HEK293T (cell line): ENCODE measurements at regions not wholly inside any gene's neighbourhood (a gene's known extent, or its start where the extent isn't known, plus 50 kb on each side); places are given as distances from the start of the nearest gene placed in this dataset.

Experiments
- FOXA1 ChIP-seq: fragments of 450-650 bp; IDR thresholded peaks from 2 replicates; pipeline ENCODE4 v1.6.1; 2016; ENCODE audit warnings: mild to moderate bottlenecking
- FOXK2 ChIP-seq: fragments of 450-650 bp; IDR thresholded peaks from 2 replicates; pipeline ENCODE4 v1.6.1; 2016; ENCODE audit warnings: mild to moderate bottlenecking
- TF ChIP-seq, protein P1 (sequence below): fragments of 450-650 bp; IDR thresholded peaks from 2 replicates; pipeline ENCODE4 v1.6.1; 2016

GRCh38 chr4:14169460-14169859 is 541.9 kb upstream of the BOD1L1 start:
- TF ChIP-seq, protein P1, sequence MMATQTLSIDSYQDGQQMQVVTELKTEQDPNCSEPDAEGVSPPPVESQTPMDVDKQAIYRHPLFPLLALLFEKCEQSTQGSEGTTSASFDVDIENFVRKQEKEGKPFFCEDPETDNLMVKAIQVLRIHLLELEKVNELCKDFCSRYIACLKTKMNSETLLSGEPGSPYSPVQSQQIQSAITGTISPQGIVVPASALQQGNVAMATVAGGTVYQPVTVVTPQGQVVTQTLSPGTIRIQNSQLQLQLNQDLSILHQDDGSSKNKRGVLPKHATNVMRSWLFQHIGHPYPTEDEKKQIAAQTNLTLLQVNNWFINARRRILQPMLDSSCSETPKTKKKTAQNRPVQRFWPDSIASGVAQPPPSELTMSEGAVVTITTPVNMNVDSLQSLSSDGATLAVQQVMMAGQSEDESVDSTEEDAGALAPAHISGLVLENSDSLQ, result no peak
- TF ChIP-seq FOXA1 (no peak), FOXK2 (no peak)
